CD4-positive, alpha-beta T cell treated with Interleukin-10 for 1 hour (primary cell): ENCODE measurements at regions not wholly inside any gene's neighbourhood (a gene's known extent, or its start where the extent isn't known, plus 50 kb on each side); places are given as distances from the start of the nearest gene placed in this dataset.

ENCODE experiments used
- DNase-seq: peaks from one replicate; pipeline ENCODE4 v3.0.0-alpha.2; 2020

DNA sequence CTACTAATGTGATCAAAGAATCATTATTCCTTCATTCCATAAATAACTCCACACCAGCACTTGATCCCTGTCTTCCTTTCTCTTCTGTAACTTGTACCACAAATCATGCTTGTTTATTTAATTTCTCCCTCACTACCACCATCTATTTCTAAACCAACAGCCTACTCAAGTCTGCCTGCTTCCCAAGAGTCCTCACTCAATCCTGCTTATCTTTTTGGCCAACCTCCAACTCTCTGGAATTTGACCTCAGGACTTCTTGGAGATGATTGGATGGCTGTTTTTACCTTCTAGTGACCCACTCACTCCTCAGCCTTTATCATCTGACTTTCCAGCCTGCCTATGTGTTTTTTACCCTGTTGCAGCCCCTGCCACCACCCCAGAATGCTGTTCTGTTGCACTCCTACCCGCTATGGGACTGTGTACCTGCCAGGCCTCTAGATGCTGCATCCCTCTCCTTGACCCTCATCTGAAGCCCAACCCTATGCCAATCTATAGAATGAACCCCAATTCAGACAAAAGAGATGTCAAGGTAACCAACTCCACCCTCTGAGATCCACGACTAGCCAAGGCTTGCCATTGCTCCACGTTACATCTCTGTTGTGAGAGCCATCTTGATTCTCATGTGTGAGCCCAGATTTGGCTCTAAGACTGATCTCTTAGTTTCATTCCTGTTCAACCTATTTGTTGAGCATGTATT is 150.2 kb upstream of the PLEKHG7 start:
- no peak for DNase-seq

DNA sequence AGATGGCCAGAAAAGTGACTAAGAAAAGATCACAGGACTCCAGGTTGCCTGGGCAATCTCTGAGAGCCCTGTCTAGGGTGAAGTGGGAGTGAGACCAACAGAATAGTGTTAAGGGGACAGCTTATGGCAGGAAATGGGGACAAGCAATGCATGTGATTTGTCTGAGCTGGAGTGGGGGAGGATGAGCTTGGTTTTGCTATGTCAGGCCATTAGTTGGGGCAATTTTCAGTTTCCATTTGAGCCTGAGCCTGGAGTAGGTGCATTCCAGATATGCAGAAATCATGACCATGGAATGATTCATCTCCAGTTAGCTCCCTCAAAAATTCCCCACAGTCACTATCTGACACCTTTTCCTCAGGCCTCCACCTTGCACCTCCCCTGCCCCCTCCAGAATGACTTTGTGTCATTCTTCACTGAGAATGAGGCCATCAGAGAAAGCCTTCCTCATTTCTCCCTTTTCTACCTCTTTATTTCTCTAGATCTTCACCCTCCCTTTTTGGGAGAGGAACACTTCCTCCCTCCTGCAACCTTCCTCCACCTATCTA is 150.9 kb upstream of the PLEKHG7 start:
- DNase-seq = no peak

DNA sequence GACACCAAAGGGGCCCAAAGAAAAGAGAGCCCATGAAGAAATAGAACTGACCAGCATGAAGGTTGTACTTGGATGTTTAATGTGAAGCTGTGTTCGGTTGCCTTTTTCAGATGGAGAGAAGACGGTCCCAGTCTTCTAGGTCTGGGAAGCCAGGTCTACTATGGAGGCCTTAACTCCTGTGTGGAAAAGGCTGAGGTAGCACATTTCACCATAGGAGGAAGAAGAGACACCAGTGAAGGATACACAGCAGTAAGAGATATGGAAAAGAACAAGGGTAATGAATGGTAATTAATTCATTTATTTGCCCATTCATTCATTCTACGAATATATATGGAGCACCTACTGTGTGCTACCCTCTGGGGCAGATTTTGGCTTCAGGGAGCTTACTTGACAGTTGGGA is 151.6 kb upstream of the PLEKHG7 start:
- DNase-seq = no peak

DNA sequence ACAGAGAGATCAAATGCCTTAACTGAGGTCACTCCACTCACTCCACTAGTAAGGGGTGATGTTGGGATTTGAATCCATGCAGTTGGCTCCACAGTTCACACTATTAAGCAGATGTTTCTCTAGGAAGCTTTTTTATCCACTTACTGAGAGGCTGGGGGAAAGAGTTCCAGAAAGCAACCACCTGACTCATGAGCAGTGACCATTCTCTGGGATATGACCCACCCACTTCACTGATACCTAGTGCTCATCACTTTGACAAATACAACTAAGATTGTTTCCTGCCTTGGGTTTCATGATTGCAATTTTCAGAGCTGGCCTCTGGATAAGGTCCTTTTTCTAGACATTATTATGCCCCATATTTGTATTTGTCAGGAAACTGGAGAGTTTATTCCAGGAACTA is 152.1 kb upstream of the PLEKHG7 start:
- DNase-seq = no peak

DNA sequence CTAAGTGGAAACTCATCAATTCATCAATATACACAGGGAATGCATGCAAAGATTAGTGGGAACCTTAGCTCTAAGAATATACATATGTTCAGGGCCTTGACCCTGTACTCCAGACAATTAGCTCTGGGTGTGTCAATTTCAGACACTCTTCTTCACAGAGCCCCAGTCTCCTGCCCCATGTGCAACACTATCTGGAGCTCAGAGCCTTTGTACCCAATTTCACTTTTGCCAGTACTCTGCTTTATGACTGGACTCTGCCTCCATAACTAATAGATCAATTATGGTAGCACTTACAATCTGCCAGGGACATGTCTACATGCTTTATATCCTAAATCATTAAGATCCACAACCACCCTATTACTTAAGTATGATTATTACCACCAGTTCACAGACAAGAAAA is 152.5 kb upstream of the PLEKHG7 start:
- DNase-seq = no peak

DNA sequence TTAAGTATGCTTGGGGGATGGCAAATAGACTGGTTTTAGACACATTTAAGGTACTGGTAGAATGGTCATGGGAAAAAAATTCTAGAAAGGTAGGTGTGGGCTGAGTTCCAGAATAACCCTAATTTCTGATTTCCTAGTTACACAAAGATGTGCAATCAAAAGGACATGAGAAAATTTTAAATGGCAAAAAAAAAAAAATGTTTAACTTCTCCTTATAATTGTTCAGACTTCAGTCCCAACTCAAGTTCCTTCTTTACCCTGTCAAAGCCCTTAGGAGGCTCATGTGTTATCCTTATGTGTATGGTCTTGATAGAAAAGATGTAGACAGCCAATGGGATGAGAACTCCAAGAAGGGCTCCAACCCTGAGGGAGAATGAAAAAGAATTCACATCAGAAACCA is 153.3 kb upstream of the PLEKHG7 start:
- DNase-seq = no peak

DNA sequence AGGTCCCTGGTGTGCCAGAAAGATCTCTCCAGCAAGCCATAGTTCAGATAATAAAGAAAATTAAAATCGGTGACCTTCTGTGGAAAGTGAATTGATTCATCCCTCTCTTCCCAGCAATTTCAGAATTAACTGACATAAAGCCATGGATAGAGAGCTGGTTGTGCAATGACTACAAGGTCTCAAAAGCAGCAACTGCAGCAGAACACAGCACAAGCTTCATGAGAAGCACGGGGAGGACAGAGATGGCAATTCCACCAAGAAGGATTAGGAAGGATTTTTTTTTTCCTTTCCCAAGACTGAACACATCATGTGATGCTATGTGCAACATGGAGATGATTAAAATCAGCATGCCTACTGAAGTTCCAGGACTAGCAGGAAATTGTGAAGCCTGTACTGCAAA is 154.9 kb upstream of the PLEKHG7 start:
- no peak for DNase-seq

DNA sequence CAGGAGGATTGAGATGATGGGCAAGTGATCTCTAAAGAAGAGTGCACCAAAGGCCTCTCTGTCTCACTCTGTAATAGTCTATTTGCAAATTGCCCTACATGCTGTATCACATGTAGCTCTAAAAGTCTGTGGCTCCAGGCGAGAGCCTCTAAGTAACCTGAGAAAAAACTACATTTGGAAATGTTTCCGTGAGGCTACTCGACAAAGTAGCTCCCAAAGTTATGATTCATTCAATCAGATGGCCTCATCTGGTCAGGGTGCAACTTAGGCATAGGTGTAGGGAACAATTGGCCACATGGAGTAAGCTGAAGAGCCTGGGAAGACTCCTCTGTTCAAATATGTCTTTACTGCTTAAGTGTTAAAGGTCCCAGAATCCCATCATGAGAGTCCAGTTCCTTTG is 155.4 kb upstream of the PLEKHG7 start:
- no peak for DNase-seq

DNA sequence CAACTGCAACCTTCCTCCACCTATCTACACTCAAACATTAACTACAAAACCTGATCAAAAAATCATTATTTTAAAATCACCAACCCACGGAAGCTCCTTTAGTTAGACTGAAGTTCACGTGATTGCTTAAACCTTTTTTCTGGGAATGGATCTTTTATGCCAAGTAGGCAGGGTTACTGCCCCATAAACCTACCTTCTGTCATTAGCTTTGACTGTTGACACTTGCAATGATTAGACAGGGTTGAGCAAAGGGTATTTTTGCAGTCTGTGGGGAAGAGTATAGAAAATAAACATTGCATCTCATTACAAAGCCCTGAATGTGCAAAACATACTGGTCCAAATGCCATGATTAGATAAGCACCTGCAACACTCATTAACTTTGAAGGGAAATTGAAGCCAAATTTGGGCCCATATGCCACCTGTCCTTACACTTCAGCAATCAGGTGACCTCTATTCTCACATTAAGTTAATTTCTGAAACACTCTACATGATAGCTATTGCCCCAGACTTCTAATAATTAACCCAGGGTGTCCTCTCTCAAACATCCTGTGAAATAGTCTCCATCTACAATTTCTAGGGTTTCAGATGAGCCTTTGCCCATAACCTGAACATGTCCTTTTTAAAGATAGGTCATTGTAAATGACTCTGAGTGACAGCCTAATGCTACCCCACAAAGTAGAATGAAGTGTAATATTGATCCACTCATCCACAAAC is 156.0 kb upstream of the PLEKHG7 start:
- DNase-seq = no peak

DNA sequence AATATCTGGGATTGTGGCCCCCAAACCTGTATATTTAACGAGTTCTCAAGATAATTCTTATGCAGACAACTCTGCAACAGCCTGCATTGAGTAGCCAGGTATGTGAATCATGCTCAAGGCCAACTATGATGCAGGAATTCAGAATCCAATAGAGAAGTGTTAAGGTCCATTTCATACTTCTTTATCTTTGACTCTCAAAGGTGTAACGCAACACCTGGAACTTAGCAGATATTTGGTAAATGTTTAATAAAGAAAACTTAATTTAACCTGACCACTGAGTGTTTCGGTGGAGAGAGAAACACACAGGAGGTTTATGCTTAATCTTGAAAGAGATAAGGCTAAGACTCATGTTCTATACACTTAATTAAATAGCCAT is 156.5 kb upstream of the PLEKHG7 start:
- no peak for DNase-seq

DNA sequence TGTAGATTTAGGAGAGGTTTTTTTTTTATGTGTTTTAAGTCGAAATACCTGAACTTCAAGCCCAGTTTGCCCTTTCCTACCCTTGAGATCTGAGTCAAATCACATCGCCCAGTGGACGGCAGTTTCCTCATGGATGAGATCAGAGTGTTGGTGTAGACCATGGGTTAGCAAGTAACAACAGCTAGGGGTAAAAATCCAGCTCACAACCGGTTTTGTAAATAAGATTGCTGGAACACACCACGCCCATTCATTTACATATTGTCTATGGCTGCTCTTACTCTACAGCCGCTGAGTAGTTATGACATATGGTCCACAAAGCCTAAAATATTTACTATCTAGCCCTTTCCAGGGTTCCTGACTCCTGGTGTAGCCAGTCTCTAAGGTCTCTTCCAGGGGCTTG is 158.5 kb upstream of the PLEKHG7 start:
- DNase-seq = no peak

DNA sequence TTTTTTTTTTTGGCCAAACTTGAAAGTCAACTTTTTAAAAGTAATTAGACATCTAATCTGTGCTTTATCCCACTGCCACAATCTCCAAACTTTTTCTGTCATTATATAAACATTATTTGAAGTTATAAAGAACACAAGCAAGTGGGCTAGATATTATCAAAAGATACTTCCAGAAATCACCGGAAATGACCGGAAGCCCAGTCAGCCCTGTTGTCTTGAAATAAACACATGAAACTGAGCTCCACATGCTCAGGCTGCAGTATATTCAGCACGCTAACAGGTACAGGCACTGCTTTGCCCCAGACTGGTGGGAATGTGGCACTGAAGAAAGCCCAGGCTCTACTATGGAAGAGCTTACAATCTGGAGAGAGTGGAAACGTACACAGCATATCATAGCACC is 158.9 kb upstream of the PLEKHG7 start:
- DNase-seq = no peak

DNA sequence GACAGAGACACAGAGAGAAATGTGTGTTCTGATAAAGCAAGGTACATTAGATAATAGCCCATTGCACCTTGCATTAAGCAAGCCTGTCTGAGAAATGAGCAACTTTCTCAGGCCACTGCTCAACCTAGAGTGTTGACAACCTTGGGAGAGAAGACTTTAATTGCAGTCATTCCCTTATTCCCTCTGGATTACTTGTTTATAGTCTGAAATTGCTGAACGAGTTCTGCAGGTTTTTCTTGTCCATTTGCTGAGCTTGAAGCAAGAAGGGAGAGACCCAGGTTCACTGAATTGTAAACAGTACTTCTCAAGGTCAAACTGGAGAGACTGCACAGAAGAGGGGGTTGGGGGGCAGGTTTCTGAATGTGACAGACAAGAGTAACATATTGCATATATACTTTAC is 159.4 kb upstream of the PLEKHG7 start:
- no peak for DNase-seq

DNA sequence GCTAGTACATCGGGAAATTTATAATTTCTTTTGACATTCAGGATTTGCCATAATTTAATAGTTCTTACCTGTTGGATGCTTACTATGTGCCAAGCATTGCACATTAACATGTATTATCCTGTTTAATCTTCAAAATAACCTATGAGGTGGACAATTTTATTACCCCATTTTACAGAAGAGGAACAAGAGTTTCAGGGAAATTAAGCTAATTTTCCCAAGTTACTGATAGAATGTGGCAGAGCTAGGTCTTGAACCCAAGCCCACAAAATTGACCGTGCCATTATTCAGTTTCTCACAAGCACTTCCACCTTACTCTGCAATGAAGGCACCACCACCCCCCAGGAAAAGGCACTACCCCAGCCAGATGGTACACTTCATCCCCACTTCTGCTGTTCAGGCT is 161.1 kb upstream of the PLEKHG7 start:
- no peak for DNase-seq

DNA sequence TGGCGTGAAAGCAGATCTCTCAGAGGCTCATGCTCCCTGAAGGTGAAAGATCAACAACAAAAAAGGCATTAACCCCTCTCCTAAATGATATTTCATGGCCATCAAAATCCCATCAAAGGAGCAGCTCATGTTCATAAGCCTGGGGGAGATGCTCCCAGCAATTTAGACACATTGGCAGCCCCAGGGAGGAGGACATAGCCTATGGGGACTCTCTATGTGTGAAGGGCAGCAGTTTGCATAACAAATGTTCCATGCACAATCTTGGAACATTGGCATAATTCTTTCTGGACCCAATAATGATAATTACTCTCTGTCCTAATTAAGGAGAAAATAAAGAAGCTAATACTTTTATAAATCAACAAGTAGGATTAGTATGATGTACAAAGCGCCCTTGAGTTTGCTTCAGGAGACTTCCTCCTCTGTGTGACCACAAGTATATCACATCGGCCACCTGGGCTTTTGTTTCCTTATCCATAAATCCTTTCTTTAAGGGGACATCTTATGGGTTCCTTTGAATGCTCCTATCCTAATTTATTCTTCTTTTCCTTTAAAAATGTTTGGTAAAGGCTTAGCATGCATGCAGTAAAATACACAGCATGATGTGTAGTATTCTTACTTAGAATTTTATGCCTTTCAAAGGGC is 161.9 kb upstream of the PLEKHG7 start:
- DNase-seq = no peak

DNA sequence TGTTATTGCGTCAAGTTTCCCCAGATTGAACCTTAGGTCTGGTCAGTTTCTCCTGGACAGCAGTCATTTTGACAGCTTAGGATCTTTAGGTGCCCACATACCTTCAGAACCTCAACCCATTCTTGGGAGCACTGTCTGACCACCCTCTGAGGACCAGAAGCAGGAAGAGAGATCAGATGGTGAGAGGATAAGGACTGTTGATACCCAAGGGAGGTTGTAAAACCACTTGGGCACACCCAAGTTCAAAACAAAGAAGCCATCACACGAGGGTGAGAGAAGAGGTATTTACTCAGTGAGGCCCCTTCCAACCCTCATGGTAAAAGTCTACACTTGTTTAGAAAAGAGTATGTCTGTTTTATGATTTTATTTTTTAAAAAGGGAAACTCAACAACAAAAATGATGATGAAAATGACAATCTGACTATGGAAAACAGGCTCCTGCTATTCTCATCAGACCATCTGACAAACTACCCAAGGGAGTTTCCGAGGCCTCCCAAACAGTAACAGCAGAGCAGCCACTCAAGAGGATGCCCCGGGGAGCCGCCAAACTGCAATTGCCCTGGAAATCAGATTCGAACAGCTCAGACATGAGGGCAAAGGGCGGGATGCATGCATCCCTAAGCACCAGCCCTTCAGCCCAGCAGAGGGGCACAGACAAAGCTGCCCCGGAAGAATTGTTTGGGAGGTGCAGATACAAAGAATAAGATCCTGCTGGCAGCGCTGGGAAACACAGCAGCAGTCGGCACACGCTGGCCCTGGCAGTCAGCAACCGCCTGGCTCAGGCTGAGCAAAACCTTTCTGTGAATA is 162.6 kb upstream of the PLEKHG7 start:
- DNase-seq = peak; percentile 52

DNA sequence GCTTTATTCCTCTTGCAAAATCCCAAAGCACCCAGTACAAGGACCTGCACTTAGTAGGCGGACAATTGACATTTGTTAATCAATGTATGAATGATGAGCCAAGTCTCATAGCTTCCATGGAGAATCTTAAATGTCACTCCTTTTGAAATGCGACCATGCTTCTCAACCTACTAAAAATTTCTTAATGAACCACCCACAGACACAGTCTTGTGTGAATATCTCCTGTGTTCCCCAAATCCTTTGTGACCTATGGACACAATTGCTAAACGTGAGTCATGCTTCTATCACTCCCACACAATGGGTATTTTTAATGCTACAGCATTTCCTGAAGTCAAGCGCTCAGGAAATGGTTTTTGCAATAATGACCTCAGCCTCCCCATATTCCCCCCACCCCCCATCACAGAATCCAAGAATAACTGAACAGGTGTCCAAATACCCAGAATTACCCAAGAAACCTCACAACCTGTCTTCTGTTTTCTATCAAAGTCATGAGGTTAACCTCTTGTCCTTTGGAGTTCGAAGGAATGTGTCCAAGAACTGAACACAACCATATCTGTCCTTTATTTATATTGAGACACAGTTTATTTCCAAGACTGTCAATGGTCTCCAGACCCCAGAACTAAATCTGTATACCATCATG is 163.6 kb upstream of the PLEKHG7 start:
- DNase-seq = peak; percentile 50

DNA sequence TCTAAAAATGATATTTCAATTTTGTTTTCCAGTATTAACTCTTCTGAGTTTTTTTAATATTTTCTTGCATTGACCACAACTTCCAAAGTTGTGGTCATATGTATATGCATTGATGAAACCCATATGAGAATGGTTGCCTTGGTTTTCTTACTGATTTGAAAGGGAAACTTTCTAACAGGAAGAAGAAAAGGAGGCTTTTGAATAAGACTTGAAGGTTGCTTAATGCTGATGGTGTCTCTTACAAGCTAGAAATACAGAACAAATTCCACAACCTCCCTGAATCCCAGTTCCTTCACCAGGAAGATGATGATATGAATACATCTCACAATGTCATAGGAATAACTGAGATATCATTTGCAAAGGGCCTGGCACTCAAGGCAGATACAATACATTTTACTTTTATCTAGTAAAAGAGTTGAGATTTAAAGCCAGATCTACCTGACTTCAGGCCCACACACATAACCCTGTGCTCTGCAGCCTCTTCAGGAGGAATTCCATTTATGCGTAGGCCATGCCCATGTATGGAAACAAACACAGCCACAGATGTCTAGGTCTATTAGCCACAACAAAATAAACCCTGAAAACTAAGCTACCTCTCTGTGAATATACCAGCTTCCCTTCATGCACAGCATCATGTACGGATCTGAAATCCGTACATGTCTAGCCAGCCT is 165.4 kb upstream of the PLEKHG7 start:
- DNase-seq = no peak

DNA sequence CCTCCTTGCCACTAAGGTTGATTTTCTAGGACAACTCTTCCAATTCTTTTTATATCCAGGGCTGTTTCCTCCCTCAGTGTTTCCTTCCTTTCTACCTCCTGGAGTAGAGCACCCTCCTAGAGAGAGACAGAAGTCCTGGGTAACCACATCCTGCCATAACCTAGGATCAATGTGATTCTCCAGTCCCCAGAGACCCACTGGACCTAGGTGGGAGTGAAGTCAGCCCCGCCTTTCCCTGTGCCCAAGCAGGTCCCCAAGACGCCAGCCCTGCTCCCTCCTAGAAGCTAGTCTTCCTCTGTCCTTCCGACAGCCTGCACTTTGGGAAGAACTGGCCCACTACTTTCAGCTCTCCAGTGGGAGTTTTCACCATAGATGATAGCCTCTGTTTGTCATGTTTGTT is 166.8 kb upstream of the PLEKHG7 start:
- no peak for DNase-seq

DNA sequence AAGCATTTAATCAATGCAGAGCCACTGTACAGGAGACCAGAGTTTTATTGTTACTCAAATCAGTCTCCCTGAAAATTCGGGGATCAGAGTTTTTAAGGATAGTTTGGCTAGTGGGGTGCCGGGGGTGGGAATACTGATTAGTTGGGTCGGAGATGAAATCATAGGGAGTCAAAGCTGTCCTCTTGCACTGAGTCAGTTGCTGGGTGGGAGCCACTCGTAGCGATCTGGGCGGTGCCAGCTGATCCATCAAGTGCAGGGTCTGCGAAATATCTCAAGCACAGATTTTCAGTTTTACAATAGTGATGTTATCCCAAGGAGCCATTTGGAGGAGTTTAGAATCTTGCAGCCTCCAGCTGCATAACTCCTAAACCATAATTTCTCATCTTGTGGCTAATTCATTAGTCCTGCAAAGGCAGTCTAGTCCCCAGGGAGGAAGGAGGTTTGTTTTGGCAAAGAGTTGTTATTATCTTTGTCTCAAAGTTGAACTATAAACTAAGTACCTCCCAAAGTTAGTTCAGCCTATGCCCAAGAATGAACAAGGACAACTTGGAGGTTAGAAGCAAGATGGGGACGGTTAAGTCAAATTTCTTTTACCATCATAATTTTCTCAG is 169.4 kb upstream of the PLEKHG7 start:
- no peak for DNase-seq

DNA sequence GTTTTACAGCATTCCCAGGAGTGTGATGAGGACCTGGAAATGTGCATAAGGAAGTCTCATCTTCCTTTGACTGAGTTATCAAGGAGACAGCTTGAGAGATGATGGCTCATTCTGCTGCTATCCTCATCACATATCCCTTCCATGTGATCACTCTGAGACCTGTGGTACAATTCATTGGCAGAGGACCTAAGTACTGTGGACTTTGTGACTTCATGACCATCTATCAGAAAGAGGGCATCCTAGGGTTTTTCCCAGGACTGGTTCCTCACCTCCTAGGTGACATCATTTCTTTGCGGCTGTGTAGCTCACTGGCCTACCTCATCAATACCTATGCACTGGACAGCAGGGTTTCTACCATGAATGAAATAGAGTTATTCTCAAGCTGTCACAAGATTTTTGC is 172.1 kb upstream of the PLEKHG7 start:
- DNase-seq = no peak

DNA sequence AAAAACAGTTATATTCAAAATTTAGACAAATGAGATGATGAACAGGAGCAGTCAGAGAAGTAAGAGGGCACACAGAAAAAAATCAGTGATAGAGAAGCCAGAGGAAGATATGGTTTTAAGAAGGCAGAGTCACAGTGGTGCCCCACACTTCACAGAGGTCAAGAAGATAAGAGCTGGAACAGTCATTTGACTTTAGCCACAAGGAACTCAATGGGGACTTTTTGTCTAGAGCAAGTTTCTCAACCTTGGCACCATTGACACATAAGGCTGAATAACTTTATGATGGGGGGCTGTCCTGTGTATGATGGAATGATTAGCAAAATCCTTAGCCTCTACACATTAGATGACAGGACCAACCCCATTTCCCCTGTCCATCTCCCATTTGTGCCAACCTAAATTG is 172.8 kb upstream of the PLEKHG7 start:
- no peak for DNase-seq
